Immature natural killer cell (primary cell): ENCODE measurements at regions not wholly inside any gene's neighbourhood (a gene's known extent, or its start where the extent isn't known, plus 50 kb on each side); places are given as distances from the start of the nearest gene placed in this dataset.
"Not testable (repeated sequence)": the region's sequence is repeated elsewhere in the genome, so short reads cannot be mapped to it uniquely, and the experiment has no call there.

Source experiments
- DNase-seq, 3 donors: peaks; one replicate each; pipeline ENCODE4 v3.0.0; 2022; ENCODE audit warnings: mixed read lengths in 1 of 3
- H3K27ac Mint-ChIP-seq, 6 donors: one replicate each; pipeline ENCODE4 v1.8.0; 2020; ENCODE audit warnings: mixed read lengths in 6 of 6, mild to moderate bottlenecking in 5 of 6, inconsistent platforms in 4 of 6, moderate library complexity in 3 of 6
- H3K27me3 Mint-ChIP-seq, 3 donors: one replicate each; pipeline ENCODE4 v1.8.0; 2020 to 2021; ENCODE audit warnings: low read depth in 3 of 3, mild to moderate bottlenecking in 3 of 3, mixed read lengths in 3 of 3, moderate library complexity in 3 of 3, inconsistent platforms in 1 of 3
- H3K36me3 Mint-ChIP-seq, 3 donors: one replicate each; pipeline ENCODE4 v1.8.0; 2020; ENCODE audit warnings: mixed read lengths in 3 of 3, inconsistent platforms in 2 of 3, mild to moderate bottlenecking in 2 of 3
- H3K4me1 Mint-ChIP-seq, 2 donors: one replicate each; pipeline ENCODE4 v1.8.0; 2020; ENCODE audit warnings: inconsistent platforms in 2 of 2, mild to moderate bottlenecking in 2 of 2, mixed read lengths in 2 of 2, moderate library complexity in 1 of 2
- H3K4me3 Mint-ChIP-seq, 5 donors: one replicate each; pipeline ENCODE4 v1.8.0; 2020; ENCODE audit warnings: mild to moderate bottlenecking in 5 of 5, mixed read lengths in 5 of 5, inconsistent platforms in 3 of 5, moderate library complexity in 3 of 5
- H3K9me3 Mint-ChIP-seq, 6 donors: one replicate each; pipeline ENCODE4 v1.8.0; 2020; ENCODE audit warnings: mild to moderate bottlenecking in 6 of 6, mixed read lengths in 6 of 6, inconsistent platforms in 4 of 6, moderate library complexity in 3 of 6

DNA sequence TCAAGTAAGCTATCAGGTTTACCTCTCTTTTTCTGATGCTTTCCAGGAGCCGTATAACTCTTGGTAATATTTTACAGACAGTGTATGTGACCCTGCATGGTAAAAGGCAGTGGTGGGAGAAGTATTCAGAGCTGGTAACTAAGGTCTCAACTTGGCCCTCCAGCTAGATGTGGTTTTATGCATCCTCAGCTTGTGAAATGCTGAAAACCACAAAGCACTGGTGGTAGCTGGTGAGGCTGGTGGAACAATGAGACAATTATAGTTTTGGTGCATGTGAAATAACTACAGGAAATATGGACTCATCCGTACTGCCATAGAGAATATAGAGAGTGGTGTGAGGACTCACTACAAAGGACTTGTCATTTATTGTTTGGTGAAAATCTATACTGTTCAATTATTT, 383.0 kb upstream of the PCDH15 start:
- H3K9me3 Mint-ChIP-seq, result peaks cover 3 to 35% (median 10%) of the 10 kb centered on the region in 6 donors
- no peaks in the 10 kb centered on the region for H3K4me1 Mint-ChIP-seq
- DNase-seq, result no peak
- no peak overlapping the region for H3K27ac Mint-ChIP-seq
- no peak overlapping the region for H3K4me3 Mint-ChIP-seq
- H3K36me3 Mint-ChIP-seq, result no peaks in the 10 kb centered on the region
- H3K27me3 Mint-ChIP-seq, result peaks cover 0 to 3% (median 0%) of the 10 kb centered on the region in 3 donors

DNA sequence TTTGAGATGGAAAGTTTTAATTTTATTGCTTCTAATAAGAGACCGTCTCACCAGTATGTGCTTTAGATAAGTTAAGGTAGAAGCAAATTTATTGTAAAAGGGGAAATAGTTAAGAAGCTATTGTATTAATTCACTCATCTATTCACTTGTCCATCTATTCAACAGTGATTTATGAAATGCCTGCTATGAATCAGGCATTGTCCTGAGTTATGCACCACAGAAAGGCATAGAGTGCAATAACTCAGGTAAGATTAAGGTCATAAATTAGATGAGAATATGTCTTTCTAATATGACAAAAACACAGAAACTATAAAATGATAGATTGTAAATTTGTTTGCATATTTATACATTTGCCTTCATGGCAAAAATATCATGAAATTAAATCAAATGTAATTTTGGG, 379.3 kb upstream of the PCDH15 start:
- peaks cover 7 to 34% (median 13%) of the 10 kb centered on the region in 6 donors for H3K9me3 Mint-ChIP-seq
- H3K4me3 Mint-ChIP-seq, result no peak overlapping the region
- peaks cover 0 to 3% (median 2%) of the 10 kb centered on the region in 3 donors for H3K27me3 Mint-ChIP-seq
- H3K4me1 Mint-ChIP-seq, result no peaks in the 10 kb centered on the region
- H3K36me3 Mint-ChIP-seq, result no peaks in the 10 kb centered on the region
- no peak overlapping the region for H3K27ac Mint-ChIP-seq
- DNase-seq, result no peak

DNA sequence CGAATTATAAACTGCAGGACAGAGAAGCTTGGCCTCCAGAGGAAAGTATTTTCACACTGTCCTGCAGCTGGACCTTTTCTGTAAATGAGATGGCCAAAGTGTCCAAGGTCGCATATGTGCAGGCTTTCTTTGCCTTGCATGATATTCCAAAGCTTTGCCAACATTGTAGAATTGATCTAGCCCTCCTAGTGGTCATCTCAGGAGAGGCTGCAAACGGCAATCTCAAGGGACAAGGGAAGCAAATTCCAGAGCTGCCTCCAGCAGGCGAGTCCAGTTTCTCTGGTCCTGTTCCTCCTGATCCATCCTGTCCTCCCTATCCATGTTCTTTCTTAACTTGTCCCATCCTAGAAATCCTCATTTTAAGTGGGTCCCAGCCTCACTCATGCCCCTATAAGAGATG, 373.4 kb upstream of the PCDH15 start:
- H3K27ac Mint-ChIP-seq, result no peak overlapping the region
- peaks cover 0 to 3% (median 3%) of the 10 kb centered on the region in 3 donors for H3K36me3 Mint-ChIP-seq
- peaks cover 2 to 38% (median 13%) of the 10 kb centered on the region in 6 donors for H3K9me3 Mint-ChIP-seq

DNA sequence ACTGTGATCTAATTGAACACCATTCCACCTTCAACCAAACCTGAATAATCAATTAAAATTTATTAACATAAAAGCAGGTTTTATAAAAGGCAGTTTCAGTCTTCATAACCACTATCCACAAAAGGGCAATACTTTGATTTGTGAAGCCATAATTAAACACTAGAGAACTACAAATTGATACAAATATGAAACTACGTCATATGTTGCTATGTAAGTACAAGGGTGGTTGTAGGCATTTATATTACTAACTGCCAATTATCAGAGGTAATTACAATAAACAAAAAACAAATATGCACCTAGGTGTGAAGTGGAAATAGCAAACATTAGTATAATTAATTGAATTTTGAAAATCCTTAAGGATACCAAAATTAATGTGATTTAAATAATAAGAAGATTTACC, 368.5 kb upstream of the PCDH15 start:
- Mint-ChIP-seq H3K27ac (no peak overlapping the region), H3K4me1 (no peaks in the 10 kb centered on the region), H3K27me3 (no peaks in the 10 kb centered on the region), H3K9me3 (peaks cover 0 to 21% (median 6%) of the 10 kb centered on the region in 6 donors), H3K36me3 (peaks cover 0 to 3% (median 3%) of the 10 kb centered on the region in 3 donors), H3K4me3 (no peak overlapping the region)
- DNase-seq, result no peak

More for the DNA sequence above, 373.4 kb upstream of the PCDH15 start:
- no peaks in the 10 kb centered on the region for H3K4me1 Mint-ChIP-seq
- no peak overlapping the region for H3K4me3 Mint-ChIP-seq
- DNase-seq, result no peak
- peaks cover 0 to 3% (median 2%) of the 10 kb centered on the region in 3 donors for H3K27me3 Mint-ChIP-seq

DNA sequence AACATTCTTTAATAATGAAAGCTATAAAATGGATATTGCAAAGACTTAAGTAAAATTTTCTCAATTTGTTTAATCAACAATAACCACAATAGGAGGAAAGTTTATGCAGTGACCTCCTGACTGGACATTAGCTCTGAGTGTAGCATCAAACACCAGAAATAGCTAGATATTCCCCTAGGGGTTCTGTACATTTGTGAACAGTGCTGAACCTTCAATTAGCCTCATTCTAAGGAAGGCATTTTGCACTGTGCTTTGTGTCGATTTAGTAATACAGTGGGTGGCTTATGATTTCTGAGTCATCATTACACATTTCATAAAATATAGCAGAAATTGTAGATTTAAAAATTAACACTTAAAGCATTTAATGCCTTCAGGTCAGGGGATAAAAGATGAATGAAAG, 367.3 kb upstream of the PCDH15 start:
- Mint-ChIP-seq H3K27me3 (no peaks in the 10 kb centered on the region), H3K27ac (no peak overlapping the region), H3K4me3 (no peak overlapping the region), H3K4me1 (no peaks in the 10 kb centered on the region), H3K9me3 (peaks cover 2 to 21% (median 5%) of the 10 kb centered on the region in 6 donors), H3K36me3 (peaks cover 0 to 3% (median 3%) of the 10 kb centered on the region in 3 donors)
- no peak for DNase-seq

DNA sequence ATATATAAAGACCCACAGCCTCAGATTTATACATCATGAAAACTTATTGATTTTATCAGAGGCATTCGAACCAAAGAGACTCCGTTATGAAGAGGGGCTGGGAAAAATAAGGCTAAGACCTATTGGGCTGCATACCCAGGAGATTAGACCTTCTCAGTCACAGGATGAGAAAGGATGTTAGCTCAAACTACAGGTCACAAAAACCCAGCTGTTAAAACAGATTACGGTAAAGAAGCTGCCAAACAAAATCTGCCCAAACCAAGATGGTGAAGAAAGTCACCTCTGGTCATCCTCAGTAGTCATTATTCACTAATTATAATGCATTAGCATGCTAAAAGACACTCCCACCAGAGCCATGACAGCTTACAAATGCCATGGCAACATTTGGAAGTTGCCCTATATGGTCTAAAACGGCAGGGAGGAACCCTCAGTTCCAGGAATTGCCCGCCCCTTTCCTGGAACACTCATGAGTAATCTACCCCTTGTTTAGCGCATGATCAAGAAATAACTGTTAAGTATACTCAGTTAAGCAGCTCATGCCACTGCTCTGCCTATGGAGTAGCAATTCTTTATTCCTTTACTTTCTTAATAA, 362.5 kb upstream of the PCDH15 start:
- Mint-ChIP-seq H3K27ac (no peak overlapping the region), H3K36me3 (no peaks in the 10 kb centered on the region), H3K9me3 (peaks cover 0 to 9% (median 6%) of the 10 kb centered on the region in 6 donors), H3K27me3 (peaks cover 0 to 1% (median 0%) of the 10 kb centered on the region in 3 donors), H3K4me3 (no peak overlapping the region), H3K4me1 (no peaks in the 10 kb centered on the region)
- DNase-seq, result no peak

DNA sequence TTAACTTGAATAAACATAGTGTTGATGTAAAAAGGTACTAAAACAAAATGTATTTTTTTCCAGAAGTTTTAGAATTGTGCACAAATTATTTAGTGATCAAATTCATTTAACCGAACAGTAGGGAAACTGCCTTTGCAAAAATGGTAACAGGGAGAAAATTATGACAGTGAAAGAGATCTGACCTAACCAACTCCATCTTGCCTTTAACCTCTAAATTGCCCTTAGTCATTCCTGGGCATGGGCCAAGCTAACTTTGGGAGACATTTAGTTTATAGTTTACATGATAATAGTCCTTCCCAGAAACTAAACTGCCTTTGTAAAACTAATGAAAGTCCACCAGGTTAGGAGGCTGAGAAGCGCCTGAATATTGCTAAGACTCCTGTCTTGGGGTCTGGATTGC, 361.3 kb upstream of the PCDH15 start:
- peaks cover 0 to 12% (median 7%) of the 10 kb centered on the region in 6 donors for H3K9me3 Mint-ChIP-seq
- not testable (repeated sequence) for H3K4me3 Mint-ChIP-seq, H3K27ac Mint-ChIP-seq, DNase-seq, H3K36me3 Mint-ChIP-seq, H3K27me3 Mint-ChIP-seq, H3K4me1 Mint-ChIP-seq

DNA sequence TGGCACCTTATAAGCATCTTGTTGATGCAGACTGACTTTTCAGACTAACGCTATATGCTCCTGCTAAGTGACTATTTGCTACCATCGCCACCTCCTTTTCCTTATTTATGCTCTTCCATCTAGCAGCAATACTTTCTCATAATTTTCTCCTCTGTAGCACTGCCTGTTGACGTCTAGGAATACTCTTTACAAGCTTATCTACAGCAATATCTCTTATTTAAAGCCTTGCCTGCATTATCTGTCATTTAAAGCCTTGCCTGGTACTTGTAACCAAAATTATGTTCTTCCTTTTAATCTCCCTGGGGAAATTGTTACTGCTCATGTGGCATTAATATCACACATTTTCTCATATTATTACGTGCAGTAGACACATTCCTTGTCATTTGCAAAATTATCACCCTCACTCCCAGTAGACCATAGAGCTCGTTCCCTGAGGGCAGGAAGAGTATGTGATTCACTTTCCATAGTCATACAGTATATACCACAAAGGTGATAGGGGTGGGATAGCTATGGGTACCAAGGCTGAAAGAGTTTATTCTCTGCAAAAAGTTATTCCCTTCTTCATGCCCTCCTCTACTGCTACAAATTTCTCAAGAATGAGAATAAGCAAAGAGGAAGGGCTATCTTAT, 359.7 kb upstream of the PCDH15 start:
- Mint-ChIP-seq H3K36me3 (no peaks in the 10 kb centered on the region), H3K27ac (no peak overlapping the region), H3K9me3 (peaks cover 0 to 22% (median 7%) of the 10 kb centered on the region in 6 donors), H3K4me3 (no peak overlapping the region), H3K27me3 (peaks cover 0 to 2% (median 0%) of the 10 kb centered on the region in 3 donors), H3K4me1 (no peaks in the 10 kb centered on the region)
- no peak for DNase-seq

DNA sequence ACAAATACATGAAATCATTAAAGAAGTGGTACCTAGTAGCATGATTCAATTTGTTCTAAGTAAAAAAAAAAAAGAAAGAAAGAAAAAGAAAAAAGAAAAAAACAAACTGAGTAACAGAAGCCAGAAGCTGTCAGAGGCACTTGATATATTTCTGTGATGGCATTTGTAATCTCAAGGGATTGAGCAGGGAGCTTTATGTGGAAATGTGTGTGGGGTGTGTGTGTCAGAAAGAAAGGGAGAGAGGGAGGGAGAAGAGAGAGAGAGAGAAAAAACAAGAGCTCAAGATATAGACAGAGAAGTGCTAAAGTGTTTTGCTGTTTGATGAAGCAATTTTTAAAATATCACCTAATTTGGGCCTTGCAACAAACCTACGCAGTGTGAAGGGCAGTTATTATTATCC, 357.6 kb upstream of the PCDH15 start:
- no peak overlapping the region for H3K27ac Mint-ChIP-seq
- H3K27me3 Mint-ChIP-seq, result peaks cover 0 to 2% (median 0%) of the 10 kb centered on the region in 3 donors
- H3K4me1 Mint-ChIP-seq, result no peaks in the 10 kb centered on the region
- H3K4me3 Mint-ChIP-seq, result no peak overlapping the region
- no peaks in the 10 kb centered on the region for H3K36me3 Mint-ChIP-seq
- DNase-seq, result no peak
- H3K9me3 Mint-ChIP-seq, result peaks cover 0 to 24% (median 5%) of the 10 kb centered on the region in 6 donors

DNA sequence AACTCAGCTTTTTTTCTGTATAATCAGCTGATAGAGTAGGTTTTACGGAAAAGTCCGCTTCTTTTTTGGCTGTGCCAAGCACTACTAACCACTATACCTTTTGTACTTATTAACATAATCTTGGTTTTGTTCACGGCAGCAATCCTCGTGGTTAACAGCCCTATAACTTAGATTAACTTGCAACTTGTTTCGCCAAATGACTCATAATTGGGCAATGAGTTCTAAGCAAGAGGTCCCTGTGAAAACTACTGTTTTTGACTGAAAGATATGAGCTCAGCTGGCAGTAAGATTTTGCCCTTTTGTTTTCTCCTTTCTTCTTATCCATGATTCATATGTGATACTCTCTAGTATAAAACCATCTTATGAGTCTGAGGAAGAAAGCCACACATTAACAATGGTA, 345.0 kb upstream of the PCDH15 start:
- Mint-ChIP-seq H3K4me3 (no peak overlapping the region), H3K27me3 (peaks cover 0 to under 1% (median 0%) of the 10 kb centered on the region in 3 donors), H3K9me3 (peaks cover 2 to 37% (median 13%) of the 10 kb centered on the region in 6 donors), H3K4me1 (no peaks in the 10 kb centered on the region), H3K36me3 (no peaks in the 10 kb centered on the region), H3K27ac (no peak overlapping the region)
- DNase-seq, result no peak

DNA sequence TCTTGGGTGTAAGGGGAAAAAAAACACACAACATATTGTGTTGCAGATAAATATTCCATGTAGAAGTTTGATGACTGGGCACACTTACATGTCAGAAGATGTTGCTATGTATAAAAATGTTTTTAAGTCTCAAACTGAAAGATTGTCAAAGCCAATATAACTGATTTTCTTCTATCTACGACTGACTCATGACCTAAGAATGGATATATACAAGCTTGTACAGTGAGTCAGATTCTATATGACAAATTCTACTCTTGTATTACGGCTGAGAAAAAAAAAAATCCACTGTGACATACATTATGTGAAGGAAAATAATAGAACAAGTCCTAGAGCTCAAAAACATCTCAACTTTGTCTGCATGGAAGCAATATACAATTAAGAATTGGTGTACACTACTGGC, 343.0 kb upstream of the PCDH15 start:
- H3K4me1 Mint-ChIP-seq, result no peaks in the 10 kb centered on the region
- no peak for DNase-seq
- peaks cover 2 to 33% (median 18%) of the 10 kb centered on the region in 6 donors for H3K9me3 Mint-ChIP-seq
- H3K36me3 Mint-ChIP-seq, result no peaks in the 10 kb centered on the region
- no peak overlapping the region for H3K27ac Mint-ChIP-seq
- no peak overlapping the region for H3K4me3 Mint-ChIP-seq
- H3K27me3 Mint-ChIP-seq, result peaks cover 0 to 2% (median 0%) of the 10 kb centered on the region in 3 donors

DNA sequence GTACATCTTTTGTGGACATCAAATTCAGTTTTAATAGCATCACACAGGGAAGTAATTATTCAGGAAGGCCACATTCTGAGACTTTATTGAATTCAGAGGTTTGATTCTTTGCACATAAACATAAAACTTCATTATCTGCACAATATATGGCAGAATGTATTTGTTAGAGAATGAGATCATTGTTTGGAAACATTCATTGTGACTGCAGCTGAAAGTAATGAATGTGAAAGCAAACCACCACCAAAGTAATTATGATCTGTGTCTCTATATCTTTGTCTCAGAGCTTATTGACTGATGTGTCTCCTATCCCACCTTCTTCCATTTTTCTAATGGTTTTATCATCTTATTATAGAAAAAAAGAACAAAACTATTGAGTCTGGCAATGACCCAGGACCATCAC, 340.9 kb upstream of the PCDH15 start:
- H3K9me3 Mint-ChIP-seq, result peaks cover 0 to 28% (median 15%) of the 10 kb centered on the region in 6 donors
- DNase-seq, result no peak
- peaks cover 0 to 2% (median 0%) of the 10 kb centered on the region in 3 donors for H3K27me3 Mint-ChIP-seq
- H3K36me3 Mint-ChIP-seq, result no peaks in the 10 kb centered on the region
- H3K4me3 Mint-ChIP-seq, result no peak overlapping the region
- no peak overlapping the region for H3K27ac Mint-ChIP-seq
- no peaks in the 10 kb centered on the region for H3K4me1 Mint-ChIP-seq

DNA sequence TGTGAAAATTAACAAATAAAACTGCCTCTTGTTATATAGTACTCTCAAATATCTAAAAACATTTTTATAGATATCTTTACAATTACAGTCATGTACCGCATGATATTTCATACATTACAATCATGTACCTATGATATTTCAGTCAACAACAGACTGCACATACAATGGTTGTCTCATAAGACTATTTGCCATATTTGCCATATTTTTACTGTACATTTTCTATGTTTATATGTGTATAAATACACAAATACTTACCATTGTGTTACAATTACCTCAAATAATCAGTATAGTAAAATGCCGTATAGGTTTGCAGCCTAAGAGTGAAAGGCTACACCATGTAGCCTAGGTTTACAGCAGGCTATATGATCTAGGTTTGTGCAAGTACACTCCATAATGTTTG, 336.0 kb upstream of the PCDH15 start:
- Mint-ChIP-seq H3K36me3 (no peaks in the 10 kb centered on the region), H3K27me3 (peaks cover 0 to 4% (median 0%) of the 10 kb centered on the region in 3 donors), H3K9me3 (peaks cover 4 to 40% (median 17%) of the 10 kb centered on the region in 6 donors), H3K4me3 (no peak overlapping the region), H3K27ac (no peak overlapping the region), H3K4me1 (no peaks in the 10 kb centered on the region)
- DNase-seq, result no peak

DNA sequence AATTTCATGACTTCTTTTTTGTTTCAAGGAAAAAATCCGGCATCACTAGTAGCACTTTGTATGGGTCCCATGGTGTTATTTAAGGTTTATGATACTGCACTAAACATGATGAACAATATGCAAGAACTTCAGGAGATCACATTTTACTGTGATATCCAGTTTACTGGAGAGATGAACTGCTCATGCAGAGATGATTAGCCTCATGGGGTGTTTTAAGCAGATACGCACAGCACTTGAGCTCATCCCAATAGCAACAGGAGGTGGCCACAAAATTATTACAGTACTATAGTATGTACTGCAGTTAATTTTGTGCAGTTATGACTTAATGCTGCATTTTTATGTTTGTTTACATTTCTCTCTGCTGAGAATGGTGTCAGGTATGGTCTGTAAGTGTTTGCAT, 303.7 kb upstream of the PCDH15 start:
- H3K36me3 Mint-ChIP-seq, result peaks cover 0 to 4% (median 0%) of the 10 kb centered on the region in 3 donors
- H3K4me3 Mint-ChIP-seq, result no peak overlapping the region
- DNase-seq, result no peak
- no peak overlapping the region for H3K27ac Mint-ChIP-seq
- H3K27me3 Mint-ChIP-seq, result no peaks in the 10 kb centered on the region
- H3K4me1 Mint-ChIP-seq, result no peaks in the 10 kb centered on the region
- peaks cover 0 to 30% (median 8%) of the 10 kb centered on the region in 6 donors for H3K9me3 Mint-ChIP-seq
